Adrenal gland (tissue), 5 donors: ENCODE measurements at regions not wholly inside any gene's neighbourhood (a gene's known extent, or its start where the extent isn't known, plus 50 kb on each side); places are given as distances from the start of the nearest gene placed in this dataset.

Experiments
- POLR2A ChIP-seq, 2 donors: fragments of 450-650 bp; IDR thresholded peaks; one replicate each; pipeline ENCODE4 v1.6.1; 2017; ENCODE audit warnings: antibody characterized with exemption in 2 of 2, mild to moderate bottlenecking in 2 of 2, moderate library complexity in 1 of 2
- TF ChIP-seq, protein P1 (sequence below), 6 experiments: fragments of 450-650 bp in 4 of 6; fragments of 200-600 bp in 2 of 6; sonication (generic) in 1 of 6; IDR thresholded peaks; 1 replicate in 5 of 6; 2 replicates in 1 of 6; pipeline versions ENCODE4 v1.5.1 to v1.8.0; 2016 to 2021; ENCODE audit warnings: antibody characterized with exemption in 6 of 6, mild to moderate bottlenecking in 2 of 6, moderate library complexity in 1 of 6
- donor health status: DM: no; HTN: no; CAD: no.

DNA sequence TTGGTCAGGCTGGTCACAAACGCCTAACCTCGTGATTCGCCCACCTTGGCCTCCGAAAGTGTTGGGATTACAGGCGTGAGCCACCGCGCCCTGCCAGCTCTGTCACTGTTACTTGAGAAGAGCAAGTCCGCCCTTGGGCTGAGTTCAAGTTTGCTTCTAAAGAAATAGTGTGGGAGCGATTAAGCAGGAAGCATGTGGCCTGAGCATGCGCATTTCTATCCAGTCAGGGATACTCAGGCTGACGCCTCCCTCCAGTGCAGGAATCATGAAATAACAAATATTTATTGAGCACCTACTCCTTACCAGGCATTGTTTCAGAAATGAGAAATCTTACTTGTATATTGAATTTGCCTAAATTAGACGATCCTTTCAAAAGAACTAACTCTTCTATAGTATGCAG, 166.2 kb downstream of the EDN1 start:
- TF ChIP-seq, protein P1, sequence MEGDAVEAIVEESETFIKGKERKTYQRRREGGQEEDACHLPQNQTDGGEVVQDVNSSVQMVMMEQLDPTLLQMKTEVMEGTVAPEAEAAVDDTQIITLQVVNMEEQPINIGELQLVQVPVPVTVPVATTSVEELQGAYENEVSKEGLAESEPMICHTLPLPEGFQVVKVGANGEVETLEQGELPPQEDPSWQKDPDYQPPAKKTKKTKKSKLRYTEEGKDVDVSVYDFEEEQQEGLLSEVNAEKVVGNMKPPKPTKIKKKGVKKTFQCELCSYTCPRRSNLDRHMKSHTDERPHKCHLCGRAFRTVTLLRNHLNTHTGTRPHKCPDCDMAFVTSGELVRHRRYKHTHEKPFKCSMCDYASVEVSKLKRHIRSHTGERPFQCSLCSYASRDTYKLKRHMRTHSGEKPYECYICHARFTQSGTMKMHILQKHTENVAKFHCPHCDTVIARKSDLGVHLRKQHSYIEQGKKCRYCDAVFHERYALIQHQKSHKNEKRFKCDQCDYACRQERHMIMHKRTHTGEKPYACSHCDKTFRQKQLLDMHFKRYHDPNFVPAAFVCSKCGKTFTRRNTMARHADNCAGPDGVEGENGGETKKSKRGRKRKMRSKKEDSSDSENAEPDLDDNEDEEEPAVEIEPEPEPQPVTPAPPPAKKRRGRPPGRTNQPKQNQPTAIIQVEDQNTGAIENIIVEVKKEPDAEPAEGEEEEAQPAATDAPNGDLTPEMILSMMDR (IDR thresholded peaks at IDR 0.05) = no peak
- TF ChIP-seq POLR2A (IDR thresholded peaks at IDR 0.05) = no peak
